Omental fat pad (tissue), 3 donors: ENCODE measurements at regions not wholly inside any gene's neighbourhood (a gene's known extent, or its start where the extent isn't known, plus 50 kb on each side); places are given as distances from the start of the nearest gene placed in this dataset.

Experiments
- ATAC-seq: fragments of 150-250 bp; one replicate; pipeline ENCODE4 v1.9.1; 2016; ENCODE audit warnings: mild to moderate bottlenecking, moderate library complexity; ENCODE audit not compliant: low FRiP score
- DNase-seq: peaks from one replicate; pipeline ENCODE4 v3.0.0-alpha.2; 2019; ENCODE audit warnings: low spot score
- TF ChIP-seq, protein P1 (sequence below), 3 donors: fragments of 450-650 bp; IDR thresholded peaks; one replicate each; pipeline ENCODE4 v1.5.1; 2016 to 2017; ENCODE audit warnings: antibody characterized with exemption in 3 of 3, mild to moderate bottlenecking in 3 of 3, moderate library complexity in 2 of 3

DNA sequence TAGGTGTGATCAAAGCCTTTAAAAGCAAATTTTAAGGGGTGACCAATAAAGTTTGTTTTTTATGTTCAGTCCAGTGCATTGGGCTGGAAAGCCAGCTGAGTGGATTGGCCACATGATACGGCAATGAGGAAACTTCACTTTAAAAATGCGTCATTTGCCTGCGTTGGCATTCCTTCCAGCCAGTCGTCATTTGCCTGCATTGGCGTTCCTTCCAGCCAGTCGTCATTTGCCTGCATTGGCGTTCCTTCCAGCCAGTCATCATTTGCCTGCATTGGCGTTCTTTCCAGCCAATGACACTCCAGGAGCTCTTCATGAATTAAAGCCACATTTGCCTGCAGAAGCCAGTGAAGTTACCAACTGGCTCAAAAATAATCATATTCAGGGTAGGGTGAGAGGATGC is 378.6 kb downstream of the SMOC2 start:
- TF ChIP-seq, protein P1, sequence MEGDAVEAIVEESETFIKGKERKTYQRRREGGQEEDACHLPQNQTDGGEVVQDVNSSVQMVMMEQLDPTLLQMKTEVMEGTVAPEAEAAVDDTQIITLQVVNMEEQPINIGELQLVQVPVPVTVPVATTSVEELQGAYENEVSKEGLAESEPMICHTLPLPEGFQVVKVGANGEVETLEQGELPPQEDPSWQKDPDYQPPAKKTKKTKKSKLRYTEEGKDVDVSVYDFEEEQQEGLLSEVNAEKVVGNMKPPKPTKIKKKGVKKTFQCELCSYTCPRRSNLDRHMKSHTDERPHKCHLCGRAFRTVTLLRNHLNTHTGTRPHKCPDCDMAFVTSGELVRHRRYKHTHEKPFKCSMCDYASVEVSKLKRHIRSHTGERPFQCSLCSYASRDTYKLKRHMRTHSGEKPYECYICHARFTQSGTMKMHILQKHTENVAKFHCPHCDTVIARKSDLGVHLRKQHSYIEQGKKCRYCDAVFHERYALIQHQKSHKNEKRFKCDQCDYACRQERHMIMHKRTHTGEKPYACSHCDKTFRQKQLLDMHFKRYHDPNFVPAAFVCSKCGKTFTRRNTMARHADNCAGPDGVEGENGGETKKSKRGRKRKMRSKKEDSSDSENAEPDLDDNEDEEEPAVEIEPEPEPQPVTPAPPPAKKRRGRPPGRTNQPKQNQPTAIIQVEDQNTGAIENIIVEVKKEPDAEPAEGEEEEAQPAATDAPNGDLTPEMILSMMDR (IDR thresholded peaks at IDR 0.05), result no peak
- DNase-seq, result no peak
- no peak for ATAC-seq

DNA sequence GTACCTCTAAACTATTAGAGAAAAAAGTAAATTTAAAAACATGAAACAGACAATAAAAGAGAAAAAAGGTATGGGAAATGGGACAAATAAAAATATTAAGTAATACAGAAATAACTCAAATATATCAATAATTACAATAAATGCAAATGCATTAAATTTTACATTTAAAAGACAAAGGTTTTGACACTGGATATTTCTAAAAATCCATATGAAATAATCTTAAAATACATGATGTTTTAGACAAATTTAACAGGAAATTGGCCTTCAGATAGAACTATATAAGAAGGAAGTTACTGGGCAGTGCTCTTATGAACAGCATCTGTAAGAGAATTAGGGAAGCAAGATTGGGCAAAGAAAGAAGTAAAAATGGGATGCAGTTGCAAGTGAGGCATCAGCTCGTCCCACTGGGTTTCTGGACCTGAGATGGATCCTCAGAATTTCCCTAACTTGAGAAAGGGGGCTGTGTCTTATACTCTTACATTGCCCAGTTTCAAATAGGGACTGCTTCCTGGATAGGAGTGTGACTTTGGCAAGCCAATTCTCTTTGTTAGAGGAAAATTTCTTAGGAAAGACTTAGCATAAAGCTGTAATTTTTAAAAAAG is 376.7 kb downstream of the SMOC2 start:
- TF ChIP-seq, protein P1 (IDR thresholded peaks at IDR 0.05), result no peak
- DNase-seq (no peak), ATAC-seq (no peak)

DNA sequence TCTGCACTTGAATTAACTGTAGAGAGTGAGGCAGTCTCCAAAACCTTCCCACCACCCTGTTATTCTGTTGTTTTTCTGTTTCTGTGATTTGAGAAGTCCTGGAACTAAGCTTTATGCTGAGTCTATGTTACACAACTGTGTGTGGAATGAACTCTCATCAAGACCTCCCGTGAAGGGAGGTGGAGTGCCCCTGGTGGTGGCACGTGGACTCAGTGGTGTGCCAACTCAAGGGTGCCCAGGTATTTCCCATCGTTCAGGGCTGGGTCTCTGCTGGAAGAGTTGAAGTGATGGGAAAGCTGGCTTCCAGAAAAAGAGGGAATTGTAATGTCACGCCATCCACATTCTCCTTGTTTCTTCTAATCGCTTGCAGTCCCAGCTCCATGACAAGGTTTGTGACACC is 374.2 kb downstream of the SMOC2 start:
- no peak for DNase-seq
- TF ChIP-seq, protein P1 (IDR thresholded peaks at IDR 0.05), result no peak
- ATAC-seq, result no peak

DNA sequence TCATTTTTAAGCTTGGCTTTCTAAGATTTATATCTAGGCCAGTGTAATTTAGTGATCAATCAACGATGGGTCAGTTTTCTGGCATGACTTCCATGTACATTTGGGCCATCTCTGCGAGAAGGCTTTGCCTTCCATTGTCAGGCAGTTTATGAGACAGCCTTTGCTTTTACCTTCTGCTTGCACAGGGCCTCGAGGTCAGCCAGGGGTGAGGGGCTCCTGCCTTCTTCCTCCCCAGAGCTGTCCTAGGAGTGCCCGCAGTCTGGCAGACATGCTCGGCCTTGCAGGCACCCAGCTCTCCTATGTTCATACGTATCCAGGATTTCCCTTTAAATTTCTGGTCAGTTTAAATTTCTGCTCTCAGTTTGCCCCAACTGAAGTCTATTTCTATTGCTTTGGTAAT is 367.2 kb downstream of the SMOC2 start:
- ATAC-seq, result no peak
- TF ChIP-seq, protein P1 (IDR thresholded peaks at IDR 0.05), result no peak

DNA sequence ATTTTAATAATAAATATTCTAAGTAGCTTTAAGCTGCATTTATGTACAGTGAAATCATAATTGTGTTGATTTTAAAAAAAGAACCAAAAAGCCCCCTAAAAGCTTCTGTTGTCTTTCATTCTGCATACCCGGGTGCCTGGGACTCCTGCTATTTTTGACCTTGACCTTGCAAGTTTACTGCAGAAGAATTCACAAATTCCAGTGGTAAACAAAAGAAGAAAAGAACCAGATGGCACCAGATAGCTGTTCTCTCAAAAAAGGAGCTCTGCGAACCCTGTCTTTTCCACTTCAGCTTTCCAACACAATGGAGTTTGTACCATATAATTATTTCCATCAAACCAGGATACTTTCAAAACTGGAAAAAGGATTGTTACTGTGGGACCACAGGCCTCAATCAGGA is 363.3 kb downstream of the SMOC2 start:
- TF ChIP-seq, protein P1 (IDR thresholded peaks at IDR 0.05), result no peak
- DNase-seq, result no peak
- no peak for ATAC-seq

More for the DNA sequence above, 367.2 kb downstream of the SMOC2 start:
- no peak for DNase-seq

DNA sequence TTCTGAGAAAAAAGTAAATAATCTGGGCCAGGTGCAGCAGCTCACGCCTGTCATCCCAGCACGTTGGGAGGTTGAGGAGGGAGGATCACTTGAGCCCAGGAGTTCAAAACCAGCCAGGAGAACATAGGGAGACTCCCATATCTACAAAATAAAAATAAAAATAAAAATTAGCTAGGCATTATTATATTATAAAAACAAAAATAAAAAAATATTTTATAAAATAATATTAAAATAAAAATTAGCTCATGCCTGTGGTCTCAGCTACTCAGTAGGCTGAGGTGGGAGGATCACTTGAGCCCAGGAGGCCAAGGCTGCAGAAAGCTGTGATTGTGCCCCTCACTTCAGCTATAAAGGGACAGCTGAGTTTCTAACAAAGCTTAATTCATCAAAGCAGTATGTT is 362.9 kb downstream of the SMOC2 start:
- TF ChIP-seq, protein P1 (IDR thresholded peaks at IDR 0.05), result no peak
- ATAC-seq (no peak), DNase-seq (no peak)

DNA sequence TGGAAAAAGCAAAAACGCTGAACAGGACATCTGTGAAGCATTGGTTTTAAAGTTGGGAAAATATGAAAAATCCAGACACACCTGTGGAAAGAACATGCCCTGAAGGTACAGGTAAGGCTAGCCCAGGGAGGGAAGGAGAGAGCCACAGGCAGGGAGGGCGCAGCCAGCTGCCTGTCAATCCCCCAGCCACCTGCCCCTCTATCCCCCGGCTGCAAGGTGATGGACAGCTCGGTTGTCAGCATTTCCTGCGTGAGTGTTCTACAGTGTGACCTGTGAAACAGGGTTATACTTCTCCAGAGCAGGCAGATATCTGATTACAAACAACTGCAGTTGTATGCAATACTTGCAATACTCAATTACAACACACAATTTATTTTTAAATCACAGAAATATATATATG is 358.1 kb downstream of the SMOC2 start:
- DNase-seq (no peak), ATAC-seq (no peak)
- TF ChIP-seq, protein P1 (IDR thresholded peaks at IDR 0.05), result no peak
